ENCODE measurements at regions not wholly inside any gene's neighbourhood (a gene's known extent, or its start where the extent isn't known, plus 50 kb on each side); places are given as distances from the start of the nearest gene placed in this dataset.

DNA sequence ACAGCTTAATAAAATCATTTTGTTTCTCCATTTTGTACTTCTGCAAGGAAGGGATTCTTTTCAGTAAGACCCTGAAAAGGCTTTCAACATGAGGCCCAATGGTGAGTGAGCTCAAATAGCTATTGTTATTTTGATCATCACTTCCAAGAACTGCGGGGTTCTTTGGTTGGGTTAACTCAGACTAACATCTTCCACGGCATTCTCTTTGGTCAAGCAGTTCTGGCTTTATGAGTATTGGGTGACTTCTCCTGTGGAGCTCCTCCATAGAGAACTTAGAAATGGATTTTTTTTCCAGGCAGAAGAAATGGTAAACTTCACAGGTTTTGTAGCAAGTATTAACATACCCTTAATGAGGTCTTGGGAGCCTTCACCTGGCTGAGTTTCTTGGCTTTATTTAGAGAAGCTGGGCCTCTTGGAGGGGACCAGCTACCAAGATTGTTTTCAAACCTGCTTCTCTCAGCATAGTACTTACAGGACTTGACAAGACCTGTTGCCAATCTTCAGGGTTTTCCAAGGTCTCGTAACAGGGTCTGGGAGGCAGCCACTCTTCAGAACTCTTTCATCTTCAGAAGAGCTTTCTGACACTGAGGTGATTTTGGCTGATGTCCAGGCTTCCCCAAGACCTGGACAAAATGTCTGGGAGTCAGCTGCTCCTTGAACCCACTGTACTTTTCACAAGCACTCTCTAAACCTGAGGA lies 353.2 kb upstream of the ETAA1 start:
- DNase-seq (ENCODE audit: low spot score): no peak

DNA sequence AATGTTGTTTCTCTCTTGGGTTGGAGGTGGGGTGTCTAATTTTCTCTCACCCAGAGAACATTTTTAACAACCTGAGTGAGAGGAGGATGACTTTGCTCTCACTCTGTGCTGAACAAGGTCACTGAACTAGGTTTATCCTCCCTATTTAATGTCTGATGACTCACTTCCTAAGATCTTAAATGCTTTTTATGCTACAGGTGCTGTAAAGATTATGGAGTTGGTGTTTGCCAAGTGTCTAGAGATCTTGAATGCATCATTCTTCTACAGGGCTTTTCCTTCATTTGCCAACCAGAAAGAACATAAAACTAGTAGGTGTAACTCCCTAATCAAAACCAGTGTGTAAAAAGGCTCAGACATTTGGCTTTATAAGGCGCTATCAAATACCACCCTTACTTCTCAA lies 350.5 kb upstream of the ETAA1 start:
- DNase-seq (ENCODE audit: low spot score): no peak

DNA sequence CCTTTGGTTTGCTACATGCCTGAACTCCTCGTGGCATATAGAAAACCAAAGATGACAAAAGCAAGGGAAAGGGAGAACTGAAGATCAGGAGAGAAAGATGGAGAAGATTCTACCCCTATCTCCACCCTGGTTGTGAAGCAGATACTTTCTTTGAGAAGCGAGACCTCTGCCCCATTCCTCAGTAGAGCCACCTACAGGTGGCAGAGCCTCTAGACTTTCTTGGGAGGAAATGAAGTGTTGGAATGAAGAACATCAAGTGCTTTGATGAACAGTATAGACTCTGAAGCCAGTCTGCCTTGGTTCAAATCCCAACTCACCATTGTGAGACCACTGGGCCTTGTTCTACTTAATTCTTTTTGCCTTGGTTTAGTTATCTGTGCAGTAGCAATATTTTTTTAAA lies 348.8 kb upstream of the ETAA1 start:
- DNase-seq (ENCODE audit: low spot score): peak; percentile 13

DNA sequence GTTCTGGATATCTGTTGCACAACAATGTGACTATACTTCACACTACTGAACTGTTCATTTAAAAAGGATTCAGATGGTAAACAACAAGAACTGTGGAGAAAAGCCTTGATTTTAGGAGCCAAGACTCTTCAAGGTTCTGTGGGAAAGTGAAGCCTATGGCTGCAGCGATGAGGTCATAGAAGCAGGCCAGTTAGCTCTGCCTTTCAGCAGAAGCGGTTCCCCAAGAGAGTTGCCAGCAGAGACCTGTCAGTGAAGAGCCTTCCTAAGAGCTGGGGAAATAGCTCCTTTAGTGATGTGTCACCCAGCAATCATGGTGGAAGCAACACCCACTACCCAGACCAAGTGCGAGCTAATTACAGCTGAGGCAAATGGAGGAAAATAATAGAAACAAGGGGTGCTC lies 346.5 kb upstream of the ETAA1 start:
- DNase-seq (ENCODE audit: low spot score): no peak

DNA sequence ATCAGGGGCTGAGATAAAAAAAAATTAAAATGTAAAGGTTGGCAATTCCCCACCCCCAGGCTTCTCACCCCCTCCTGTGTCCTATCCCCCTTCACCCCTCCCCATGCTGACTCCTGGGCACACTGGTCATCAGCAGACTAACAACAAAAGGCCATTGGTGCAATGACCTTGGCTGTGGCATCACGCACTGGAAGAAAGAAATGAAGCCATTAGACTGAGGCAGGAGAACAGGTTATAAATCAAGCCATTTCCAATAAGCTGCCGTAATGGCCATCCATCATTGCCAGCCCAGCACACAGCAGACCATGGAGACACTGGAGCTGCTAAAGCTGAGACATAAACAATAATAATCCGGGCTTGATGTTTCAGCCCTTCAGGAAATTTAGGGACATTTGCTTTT lies 342.4 kb upstream of the ETAA1 start:
- DNase-seq (ENCODE audit: low spot score): no peak

DNA sequence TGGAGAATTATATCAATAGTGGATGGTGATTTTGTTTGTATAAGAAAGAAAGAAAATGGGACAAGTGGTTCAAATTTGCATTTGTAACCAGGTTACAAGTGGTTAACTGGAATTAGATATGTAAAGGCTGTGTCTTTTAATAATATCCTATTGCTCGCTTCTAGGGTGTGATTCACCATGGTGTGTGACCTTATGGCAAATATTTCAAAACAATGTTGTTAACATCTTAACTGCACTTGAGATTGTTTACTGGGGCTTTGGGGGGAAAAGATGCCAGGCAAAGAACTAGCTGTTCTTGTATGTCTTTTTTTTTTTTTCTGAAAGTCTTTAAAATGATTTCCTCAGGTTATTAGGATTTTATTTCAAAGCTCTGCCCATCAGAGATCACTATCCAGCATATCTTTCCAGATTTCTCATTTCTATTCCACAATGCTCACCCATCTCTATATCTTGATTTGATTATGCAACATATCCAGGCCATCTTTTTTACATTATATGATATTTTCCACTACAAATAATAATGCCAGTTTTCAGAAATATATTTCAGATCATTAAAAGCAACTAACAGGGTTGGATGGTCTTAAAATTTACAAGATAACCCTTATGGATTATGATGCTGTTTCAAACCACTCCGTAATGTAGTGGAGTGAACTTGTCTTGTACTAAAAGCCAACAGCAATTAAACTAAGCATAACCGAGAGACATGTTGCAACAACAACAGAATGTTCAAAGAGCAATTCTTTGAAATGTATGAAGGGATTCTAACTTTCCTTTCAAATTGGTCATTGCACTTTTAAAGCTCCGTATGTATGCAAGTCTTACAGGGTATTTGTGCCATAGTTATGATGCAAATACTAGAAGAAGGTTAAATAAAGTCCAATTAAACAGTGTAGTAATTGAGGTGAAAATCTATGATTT lies 341.5 kb upstream of the ETAA1 start:
- no peak for DNase-seq (ENCODE audit: low spot score)

DNA sequence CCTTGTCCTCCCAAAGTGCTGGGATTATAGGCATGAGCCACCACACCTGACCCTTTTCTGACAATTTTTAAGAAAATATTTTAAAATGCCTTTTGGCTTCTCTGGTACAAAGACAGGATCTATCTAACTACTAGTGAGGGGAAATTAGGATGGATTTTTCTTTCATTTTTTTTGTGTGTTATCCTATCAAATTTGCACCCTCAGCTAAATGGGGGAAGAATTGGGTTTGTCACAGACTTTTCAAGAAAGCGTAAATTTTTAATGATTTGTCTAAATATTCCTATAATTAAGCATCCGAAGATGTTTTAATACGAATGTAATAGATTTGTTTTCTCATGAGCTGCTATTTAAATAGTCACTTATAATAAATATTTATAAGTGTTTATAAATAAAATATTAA lies 340.0 kb upstream of the ETAA1 start:
- no peak for DNase-seq (ENCODE audit: low spot score)

DNA sequence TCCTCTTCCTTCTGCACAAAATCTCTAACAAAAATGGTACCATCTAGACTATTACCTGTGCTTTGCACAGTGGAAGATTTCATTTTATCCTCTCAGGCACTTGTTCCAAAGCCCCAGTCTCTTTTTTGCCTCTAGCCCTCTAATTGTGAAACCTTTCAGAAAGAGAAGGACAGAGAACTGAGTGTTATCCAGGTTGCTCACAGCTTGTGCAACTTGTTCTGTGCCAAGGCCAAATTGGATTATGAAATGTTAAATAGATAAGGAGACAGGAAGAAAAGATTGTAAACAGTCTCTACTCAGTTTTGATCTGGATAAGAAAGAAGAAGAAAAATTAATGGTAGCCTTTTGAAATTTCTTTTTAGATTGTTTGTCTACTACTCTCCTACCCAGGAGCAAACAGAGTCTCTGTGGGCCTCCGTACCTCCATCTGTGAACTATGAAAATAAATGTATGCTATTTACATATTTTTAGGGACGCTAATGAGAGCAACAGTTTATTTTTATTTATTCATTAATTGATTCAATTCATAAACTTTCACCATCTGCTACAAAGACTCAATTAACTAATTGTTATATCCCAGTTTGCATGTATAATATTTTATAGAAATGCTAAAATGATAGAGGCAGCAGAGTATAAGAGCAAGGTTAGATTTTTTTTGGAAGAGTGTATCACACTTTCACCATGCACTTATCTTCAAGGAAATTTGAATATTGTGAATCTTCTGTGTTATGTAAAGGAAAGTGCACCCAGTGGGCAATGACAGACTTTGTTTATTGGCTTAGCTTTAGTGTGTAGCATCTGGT lies 339.0 kb upstream of the ETAA1 start:
- no peak for DNase-seq (ENCODE audit: low spot score)

DNA sequence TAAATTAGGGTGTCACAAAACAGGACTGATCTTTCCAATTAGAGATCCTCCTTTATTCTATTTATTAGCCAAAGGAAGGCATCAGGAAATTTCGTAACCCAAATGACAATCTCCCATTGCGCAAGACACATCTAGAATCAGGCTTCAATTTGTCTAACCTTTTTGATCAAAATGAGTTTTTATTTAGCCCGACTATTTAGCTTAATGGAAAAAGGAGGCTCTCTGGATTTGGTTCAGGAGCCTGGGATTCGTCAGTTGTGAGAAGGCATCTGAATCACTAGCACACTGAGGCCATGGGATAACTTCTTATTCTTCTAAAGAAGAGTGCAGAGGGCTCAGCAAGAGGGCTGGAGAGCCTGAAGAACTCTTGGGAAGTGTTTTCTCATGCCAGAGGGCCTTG lies 332.1 kb upstream of the ETAA1 start:
- DNase-seq (ENCODE audit: low spot score): no peak

DNA sequence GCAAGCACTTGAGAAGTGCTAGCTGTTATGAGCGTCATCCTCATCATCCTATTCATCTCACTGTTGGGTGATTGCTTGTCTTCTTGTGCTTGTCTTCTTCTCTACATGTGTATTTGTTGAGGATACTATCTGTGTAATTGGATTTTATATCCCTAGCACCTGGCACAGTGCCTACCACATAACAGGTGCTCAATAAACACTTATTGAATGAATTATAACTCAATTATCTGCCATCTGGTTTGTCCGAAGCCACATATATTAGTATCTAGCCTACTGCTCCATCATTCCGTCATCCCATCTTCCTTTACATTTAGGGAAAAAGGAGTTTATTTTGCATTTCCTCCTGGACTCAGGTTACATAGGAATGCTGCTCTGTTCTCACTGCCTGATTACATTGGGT lies 330.4 kb upstream of the ETAA1 start:
- no peak for DNase-seq (ENCODE audit: low spot score)

DNA sequence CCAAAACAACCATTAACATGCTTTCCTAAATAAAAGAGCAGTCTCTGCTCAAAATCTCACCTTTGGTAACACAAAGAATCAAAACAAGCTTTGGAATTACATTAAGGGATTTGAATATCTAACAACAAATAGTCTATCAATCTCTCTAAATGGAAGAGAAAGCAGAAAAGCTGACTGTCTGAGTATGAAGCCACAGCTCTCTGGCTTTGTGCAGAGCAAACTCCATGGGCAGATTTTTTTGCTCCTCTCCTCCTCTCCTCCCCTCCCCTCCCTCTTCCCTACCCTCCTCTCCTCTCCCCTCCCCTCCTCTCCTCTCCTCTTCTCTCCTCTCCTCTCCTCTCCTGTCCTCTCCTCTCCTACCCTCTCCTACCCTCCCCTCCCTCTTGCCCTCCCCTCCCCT lies 329.5 kb upstream of the ETAA1 start:
- no peak for DNase-seq (ENCODE audit: low spot score)

DNA sequence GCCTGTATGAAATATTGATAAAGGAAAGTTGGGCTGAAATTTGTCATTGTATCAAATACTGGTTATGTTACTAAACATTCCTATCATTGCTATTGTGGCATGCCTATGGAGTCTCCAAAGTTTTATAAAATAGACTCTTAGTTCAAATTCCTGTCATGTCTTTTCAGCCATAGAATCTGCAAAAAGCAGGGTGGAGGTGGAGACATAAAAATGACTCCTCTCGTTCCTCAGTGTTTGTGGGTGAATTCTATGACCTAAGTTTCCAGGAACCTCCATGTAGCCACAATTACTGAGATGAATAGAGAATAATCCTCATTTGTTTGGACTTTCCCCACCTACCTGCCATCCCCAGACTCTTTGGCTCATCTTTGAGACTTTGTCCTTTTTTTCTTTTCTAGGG lies 326.3 kb upstream of the ETAA1 start:
- no peak for DNase-seq (ENCODE audit: low spot score)

DNA sequence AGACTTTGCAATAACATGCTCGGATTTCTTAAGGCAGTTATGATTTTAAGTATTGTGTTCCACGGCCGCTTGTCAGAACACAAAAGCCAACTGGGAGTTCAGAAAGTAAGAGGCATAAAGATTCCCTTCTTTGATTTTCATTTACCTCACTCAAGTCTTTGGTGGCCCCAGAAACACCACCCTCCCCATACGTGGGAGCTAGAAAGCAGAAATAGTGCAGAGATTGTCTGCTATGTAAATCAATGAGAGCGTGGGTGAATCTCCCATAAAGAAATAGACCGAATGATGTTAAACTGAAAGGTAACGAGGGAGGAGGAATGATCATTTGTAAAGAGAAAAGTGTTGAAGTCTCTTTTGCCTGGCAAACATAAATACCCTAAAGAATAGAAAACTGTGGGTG lies 322.1 kb upstream of the ETAA1 start:
- no peak for DNase-seq (ENCODE audit: low spot score)

DNA sequence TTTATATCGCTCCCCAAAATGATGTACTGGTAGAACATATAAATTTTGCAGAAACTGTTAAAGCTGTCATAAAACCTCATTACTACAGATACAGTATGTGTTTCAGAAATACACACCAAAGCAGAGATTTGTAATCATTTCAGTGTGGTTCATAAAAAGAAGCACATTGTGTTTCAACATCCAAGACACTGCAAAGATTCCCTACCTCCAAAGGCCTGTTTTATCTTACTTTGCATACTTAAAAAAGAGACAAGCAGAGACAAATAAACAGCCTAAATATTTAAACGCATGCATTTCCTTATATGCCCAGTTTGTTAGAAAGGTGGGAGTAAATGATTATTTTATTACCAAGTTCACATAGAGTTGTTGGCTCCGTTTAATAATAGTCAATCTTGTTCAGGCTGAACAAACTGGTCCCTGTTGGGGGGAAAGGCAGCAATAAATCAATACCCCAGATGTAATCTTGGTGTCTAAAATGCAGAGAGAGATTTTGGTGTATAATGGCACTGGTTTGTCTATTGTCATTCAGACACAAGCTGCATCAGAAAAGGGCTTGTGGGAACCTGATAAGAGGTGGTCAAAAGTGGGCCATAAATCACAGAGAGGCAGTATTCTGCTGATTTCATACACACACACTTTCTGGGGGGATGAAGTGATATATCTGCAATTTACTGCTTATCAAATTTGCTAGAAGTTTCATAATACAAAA lies 321.4 kb upstream of the ETAA1 start:
- DNase-seq (ENCODE audit: low spot score): no peak

DNA sequence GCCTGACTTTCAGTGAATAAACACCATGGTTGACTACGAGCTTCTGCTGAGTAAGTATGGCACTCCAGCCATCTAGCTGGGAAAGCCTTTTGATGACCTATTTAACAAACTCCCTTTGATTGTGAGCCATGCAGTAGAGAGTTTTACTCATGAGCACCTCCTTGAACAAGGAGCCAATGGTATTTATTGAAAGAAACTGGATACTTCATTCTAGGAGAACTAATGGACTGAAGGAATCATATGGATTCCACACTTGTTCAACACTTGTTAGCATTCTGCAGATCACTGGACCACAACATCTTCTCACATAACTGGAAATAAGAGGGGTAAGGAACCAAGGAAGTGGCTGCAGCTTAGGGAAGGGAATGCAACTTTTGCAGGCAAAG lies 320.9 kb upstream of the ETAA1 start:
- DNase-seq (ENCODE audit: low spot score): no peak

DNA sequence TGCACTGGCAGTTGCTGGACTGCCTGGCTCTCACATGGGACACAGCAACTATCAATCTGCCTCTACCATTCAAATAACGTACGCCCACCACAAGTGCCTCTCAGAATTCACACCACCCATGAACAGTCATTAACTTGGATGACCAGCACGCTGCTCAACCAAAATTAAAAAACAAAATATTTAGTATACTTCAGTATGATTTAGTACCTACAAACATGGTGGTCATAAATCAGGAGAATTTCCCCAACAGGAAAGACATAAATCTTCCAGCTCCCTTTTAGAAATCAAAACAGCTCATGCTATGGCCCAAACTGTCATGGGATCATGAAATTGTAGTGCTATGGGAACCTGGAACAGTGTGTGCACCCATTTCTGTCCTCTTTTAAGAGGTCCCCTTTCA lies 317.4 kb upstream of the ETAA1 start:
- no peak for DNase-seq (ENCODE audit: low spot score)

DNA sequence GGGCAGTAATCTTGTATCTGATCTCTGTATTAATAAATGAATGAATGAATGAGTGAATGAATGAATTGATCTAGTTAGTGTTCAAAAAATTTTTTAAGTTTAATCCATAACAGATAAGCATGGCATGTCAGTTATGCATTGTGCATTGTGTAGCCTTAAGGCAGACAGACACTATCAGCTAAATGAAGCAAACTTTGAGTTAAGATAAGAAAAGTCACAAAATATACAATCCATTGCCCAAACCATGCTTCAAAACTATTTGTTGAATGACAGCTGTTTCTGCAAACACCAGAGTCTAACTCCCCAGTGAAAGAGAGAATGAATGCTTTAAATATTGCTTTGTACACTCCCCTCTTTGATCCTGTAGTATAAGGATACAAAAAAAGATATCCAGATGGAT lies 314.3 kb upstream of the ETAA1 start:
- DNase-seq (ENCODE audit: low spot score): no peak

DNA sequence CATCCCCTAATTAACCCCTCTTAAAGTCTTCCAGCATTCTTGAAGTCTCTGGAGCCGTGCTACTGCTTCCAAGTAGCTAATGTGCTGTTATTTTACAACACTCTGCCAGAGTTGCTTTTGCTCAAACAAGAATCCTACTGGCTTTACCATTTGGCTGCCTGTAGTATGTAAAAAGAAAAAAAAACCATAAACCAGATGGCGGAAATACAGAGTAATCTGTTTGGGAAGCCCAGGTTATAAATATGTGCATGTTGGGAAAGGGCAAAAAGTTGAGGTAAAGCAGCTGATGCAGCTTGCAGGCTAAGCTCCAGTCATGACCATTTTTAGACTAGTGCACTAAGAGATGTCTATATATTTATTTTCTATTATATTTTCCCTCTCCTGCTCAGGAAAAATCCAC lies 313.2 kb upstream of the ETAA1 start:
- DNase-seq (ENCODE audit: low spot score): no peak

DNA sequence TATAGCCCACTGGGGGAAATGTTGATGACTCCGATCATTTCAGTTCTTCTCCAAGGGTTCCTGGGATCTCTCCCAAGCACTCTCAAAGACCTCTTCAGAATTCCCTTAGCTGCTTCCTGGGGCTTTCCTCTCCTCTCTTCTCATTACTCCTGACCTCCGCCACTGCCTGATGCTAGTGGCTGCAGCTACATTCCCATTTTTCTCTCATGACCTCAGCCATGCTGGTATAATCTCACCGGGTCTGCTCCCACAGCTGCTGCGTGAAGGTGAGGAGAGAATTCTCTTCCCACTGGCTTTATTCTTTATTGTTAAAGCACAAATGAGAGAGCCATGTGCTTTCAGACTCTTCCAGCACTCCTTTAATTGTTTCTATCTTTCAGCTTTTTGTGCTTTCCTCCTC lies 312.0 kb upstream of the ETAA1 start:
- DNase-seq (ENCODE audit: low spot score): no peak

DNA sequence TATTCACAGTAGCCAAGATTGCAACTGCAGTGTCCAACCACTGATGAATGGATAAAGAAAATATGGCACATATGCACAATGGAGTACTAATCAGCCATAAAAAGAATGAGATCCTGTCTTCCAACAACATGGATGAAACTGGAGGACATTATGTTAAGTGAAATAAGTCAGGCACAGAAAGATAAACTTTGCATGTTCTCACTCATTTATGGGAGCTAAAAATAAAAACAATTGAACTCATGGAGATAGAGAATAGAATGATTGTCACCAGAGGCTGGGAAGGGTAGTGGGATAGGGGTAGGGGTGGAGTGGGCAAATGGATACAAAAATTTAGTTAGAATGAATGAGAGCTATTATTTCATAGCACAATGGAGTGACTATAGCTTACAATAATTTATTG lies 305.5 kb upstream of the ETAA1 start:
- no peak for DNase-seq (ENCODE audit: low spot score)

DNA sequence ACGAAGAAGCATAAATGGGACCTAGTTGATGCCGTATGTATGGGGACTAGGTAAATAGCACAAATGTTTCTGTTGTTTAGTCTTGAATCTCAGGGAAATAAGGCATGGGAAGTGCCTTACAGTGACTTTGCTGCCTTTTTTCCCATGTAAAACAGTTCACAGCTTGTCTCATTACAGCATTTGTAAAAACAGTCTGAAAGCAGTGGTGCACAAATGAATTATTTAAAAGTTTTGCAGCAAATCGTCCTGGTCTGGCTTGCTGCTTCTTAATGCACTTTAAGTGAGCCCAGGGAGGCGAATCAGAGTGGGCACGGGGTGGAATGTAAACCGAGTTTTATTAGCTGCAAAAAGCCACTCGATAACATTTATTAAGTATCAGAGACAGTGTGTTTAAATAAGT lies 302.0 kb upstream of the ETAA1 start:
- no peak for DNase-seq (ENCODE audit: low spot score)

DNA sequence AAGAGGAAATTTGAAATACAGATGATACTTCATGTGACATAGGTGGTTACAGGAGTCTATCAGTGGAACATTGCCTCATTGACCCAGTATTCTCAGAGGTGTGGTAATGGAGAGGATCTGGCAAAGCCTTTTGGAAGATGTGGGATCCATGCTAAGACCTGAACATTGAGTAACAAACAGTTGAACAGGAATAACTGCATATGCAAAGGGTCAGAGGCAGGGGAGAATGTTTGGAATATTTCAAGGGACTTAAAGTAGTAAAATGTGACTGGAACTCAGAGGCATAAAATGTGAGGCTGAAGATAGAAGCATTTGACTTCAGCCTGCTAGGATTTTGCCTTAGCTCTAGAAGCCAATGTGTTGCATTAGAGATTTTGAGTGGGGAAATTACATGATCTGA lies 300.2 kb upstream of the ETAA1 start:
- DNase-seq (ENCODE audit: low spot score): no peak
